Breast epithelium (tissue), 3 donors: ENCODE measurements at regions not wholly inside any gene's neighbourhood (a gene's known extent, or its start where the extent isn't known, plus 50 kb on each side); places are given as distances from the start of the nearest gene placed in this dataset.

ENCODE experiments used
- POLR2AphosphoS5 ChIP-seq, 3 donors: sonication (generic); formaldehyde crosslinking; IDR thresholded peaks; one replicate each; pipeline ENCODE4 v1.6.1; 2017; ENCODE audit warnings: antibody characterized with exemption in 3 of 3
- TF ChIP-seq, protein P1 (sequence below), 3 donors: fragments of 450-650 bp; IDR thresholded peaks; one replicate each; pipeline ENCODE4 v1.5.1; 2016 to 2017; ENCODE audit warnings: antibody characterized with exemption in 3 of 3, mild to moderate bottlenecking in 3 of 3, moderate library complexity in 3 of 3

GRCh38 chr16:79768276-79768970, 167.9 kb upstream of the MAF start:
- TF ChIP-seq, protein P1, sequence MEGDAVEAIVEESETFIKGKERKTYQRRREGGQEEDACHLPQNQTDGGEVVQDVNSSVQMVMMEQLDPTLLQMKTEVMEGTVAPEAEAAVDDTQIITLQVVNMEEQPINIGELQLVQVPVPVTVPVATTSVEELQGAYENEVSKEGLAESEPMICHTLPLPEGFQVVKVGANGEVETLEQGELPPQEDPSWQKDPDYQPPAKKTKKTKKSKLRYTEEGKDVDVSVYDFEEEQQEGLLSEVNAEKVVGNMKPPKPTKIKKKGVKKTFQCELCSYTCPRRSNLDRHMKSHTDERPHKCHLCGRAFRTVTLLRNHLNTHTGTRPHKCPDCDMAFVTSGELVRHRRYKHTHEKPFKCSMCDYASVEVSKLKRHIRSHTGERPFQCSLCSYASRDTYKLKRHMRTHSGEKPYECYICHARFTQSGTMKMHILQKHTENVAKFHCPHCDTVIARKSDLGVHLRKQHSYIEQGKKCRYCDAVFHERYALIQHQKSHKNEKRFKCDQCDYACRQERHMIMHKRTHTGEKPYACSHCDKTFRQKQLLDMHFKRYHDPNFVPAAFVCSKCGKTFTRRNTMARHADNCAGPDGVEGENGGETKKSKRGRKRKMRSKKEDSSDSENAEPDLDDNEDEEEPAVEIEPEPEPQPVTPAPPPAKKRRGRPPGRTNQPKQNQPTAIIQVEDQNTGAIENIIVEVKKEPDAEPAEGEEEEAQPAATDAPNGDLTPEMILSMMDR (IDR thresholded peaks at IDR 0.05): no peak
- no peak for TF ChIP-seq POLR2AphosphoS5 (IDR thresholded peaks at IDR 0.05)
